HG02973 (cell line): ENCODE measurements at regions not wholly inside any gene's neighbourhood (a gene's known extent, or its start where the extent isn't known, plus 50 kb on each side); places are given as distances from the start of the nearest gene placed in this dataset.
"Not testable (repeated sequence)": the region's sequence is repeated elsewhere in the genome, so short reads cannot be mapped to it uniquely, and the experiment has no call there.

Source experiments
- ATAC-seq: cut with Tn5 transposase; IDR thresholded peaks from one replicate; pipeline ENCODE4 v1.9.1; 2021; ENCODE audit warnings: moderate library complexity; ENCODE audit not compliant: unreplicated experiment

GRCh38 chr13:58958097-58958496 is 1205.6 kb downstream of the DIAPH3 start:
- ATAC-seq = not testable (repeated sequence)

DNA sequence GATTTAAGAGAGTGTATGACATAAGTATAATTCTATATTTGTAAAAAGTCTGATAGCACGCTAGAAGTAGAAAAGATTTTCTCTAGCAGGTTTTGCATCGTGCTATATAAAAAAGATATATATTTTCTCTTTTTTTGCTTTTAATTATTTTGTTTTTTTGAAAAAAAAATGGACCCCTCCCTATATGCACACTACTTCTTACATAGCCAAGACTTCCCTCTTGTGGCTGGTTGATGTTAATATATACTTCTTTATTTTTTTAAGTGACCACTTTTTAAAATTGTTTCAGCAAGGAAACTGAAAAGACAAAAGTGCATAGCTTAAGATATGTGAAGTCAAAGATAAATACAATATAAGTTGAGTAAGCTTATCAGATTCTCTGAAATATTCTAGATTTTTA is 1202.8 kb downstream of the DIAPH3 start:
- no peak for ATAC-seq

DNA sequence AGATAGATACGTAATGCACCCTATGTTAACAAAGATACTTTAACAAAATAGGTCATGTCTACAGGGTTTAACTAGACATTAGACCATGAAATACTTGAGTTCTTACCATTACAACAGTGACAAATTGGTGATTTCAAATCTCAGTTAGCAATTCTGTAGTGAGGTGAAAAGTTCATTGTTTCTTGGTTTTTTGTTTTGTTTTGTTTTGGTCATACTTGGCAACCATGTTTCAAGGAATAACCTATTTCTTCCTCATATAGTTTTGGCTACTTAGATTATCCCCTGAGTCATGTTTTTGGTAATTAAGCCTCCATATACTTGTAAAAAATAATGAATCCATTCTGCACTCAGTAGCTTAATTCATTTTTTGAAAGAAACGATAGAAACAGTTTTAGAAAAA is 1200.4 kb downstream of the DIAPH3 start:
- no peak for ATAC-seq

- ATAC-seq = no peak
Observed at GRCh38 chr13:58964048-58964447, 1199.7 kb downstream of the DIAPH3 start.

GRCh38 chr13:58977085-58977484 is 1186.6 kb downstream of the DIAPH3 start:
- ATAC-seq = no peak

- ATAC-seq = no peak
Observed at GRCh38 chr13:58978331-58978730, 1185.4 kb downstream of the DIAPH3 start.

DNA sequence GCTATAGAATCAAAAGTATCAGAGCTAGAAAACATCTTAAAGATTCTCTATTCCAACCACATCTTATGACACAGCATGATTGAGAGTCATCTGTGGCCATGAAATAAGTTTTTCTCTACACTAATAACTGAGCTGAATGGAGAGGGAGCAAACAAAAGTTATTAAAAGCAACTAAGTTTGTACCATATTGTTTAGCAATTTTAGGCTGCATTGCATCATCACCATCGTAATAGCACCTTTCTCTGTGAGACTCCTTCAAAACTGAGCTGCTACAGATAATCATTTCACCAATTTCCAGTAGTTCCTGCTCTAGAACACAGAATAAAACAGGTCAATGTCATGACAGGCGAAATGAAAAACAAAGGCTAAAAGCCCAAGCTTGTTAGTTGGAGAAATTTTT is 1183.9 kb downstream of the DIAPH3 start:
- no peak for ATAC-seq

DNA sequence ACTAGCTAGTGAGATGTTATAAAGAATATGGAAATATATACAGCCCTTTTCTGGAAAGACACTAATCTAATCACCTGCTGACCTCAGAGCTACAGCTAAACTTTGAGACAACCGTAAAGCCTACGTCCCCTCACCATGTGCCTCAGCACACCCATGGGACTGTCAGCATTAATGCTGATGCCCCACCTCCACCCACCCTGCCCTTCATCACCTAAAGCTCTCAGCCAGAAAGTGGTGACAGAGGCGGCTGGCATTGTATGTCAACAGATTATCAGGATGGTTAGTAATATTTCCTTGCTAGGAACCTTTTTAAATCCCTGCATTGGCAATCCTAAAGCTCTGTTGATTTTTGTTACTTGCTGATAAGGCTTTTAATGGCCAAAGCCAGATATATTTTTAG is 1177.9 kb downstream of the DIAPH3 start:
- ATAC-seq = no peak

- no peak for ATAC-seq
Observed at GRCh38 chr13:58989556-58989955, 1174.2 kb downstream of the DIAPH3 start.

DNA sequence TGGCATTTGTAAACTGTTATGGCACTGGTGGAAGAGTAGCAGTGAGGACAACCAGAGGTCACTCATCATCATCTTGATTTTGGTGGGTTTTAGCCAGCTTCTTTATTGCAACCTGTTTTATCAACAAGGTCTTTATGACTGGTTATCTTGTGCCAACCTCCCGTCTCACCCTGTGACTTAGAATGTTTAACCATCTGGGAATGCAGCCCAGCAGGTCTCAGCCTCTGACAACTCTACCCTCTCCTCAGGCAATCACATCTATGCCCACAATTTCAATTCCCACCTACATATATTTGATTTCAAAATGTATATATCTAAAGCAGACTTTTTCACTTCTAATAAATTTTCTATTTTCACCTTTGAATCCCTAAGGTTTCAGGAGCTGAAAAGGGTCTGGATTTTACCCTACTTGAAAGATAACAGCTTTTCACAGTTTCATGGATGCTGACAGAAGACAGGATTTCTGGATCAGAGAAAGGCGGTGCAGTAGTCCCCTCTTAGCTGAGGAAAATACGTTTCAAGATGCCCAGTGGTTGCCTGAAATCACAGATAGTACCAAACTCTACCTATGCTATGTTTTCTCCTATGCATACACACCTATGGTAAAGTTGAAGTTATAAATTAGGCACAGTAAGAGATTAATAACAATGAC is 1171.8 kb downstream of the DIAPH3 start:
- no peak for ATAC-seq

- ATAC-seq = no peak
Observed at GRCh38 chr13:58992478-58993042, 1171.2 kb downstream of the DIAPH3 start.

GRCh38 chr13:58994077-58994476 is 1169.7 kb downstream of the DIAPH3 start:
- ATAC-seq = no peak

GRCh38 chr13:58994777-58995176 is 1169.0 kb downstream of the DIAPH3 start:
- no peak for ATAC-seq

DNA sequence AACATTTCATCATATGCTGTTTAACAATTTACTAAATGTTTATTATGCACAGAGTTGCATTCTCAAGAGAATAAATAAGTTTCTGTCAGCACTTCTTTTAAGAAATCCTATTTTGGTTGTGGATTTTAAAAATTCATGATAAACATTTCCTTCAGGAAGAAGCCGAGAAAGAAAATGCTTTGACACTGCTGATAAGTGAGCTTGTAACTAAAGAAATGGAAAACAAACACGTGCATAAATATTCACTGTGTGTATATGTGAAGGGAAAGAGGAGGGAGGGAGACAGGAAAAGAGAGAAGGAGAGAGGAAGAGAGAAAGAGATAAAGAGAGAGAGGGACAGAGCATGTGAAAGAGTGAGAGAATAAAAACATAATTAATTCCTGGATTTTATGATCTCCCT is 1165.0 kb downstream of the DIAPH3 start:
- ATAC-seq = no peak

DNA sequence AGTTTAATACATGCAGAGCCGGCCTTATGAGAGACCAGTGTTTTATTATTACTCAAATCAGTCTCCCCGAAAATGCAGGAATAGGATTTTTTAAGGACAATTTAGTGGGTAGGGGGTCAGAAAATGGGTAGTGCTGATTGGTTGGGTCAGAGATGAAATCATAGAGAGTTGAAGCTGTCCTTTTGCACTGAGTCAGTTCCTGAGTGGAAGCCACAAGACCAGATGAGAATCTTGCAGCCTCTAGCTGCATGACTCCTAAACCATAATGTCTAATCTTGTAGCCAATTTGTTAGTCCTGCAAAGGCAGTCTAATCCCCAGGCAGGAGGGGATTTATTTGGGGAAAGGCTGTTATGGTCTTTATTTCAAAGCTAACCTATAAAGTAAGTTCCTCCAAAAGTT is 1163.9 kb downstream of the DIAPH3 start:
- ATAC-seq = no peak

DNA sequence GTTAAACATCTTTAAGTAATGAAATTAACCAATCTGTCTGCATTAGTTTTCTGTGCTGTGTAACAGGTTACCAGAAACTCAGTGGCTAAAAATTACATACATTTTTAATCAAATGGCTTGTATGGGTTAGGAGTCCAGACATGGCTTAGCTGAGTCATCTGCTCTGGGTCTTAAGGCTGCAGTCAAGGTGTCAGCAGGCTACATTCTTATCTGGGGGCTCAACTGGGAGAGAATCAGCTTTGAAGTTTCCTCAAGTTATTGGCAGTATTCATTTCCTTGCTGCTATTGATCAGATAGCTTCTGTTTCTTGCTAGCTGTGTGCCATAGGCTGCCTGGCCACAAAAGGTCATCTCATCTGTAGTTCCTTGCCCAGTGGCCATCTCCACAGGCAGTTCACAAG is 1163.0 kb downstream of the DIAPH3 start:
- ATAC-seq = no peak

- no peak for ATAC-seq
Observed at GRCh38 chr13:59012731-59013130, 1151.0 kb downstream of the DIAPH3 start.

DNA sequence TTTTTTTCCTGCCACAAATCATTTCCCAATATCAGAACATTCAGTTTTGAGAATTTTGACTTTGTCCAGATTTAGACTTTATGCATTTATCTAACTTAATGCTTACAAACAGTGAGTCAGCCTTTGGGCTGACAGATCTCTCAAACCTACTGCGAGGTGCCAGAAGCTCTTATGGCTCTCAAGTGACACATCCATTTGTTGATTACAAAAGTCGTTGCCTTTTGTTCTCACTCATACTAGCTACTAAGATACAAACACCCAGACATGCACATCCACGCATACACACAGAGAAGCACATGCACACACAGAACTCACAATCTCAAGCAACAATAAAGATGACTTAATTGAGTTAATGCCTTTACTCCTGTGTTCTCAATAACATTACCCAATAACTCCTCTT is 1147.5 kb downstream of the DIAPH3 start:
- ATAC-seq = no peak

DNA sequence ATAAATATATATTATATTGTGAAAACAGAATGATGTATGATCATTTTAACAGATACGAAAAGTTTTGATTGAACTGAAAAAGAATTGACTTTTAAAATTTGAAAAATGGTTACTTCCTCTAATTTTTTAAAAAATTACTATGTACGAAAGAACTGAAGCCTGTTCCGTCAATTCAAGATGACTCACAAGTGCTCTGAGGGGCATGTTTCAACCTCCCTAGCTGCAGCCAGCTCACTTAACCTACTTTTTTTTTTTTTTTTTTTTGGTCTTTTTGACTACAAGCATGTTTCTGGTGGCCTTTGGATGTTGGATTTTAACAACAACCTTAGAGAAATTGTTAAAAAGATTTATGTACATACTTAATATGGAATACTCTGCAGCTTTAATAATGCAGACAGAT is 1139.3 kb downstream of the DIAPH3 start:
- no peak for ATAC-seq

DNA sequence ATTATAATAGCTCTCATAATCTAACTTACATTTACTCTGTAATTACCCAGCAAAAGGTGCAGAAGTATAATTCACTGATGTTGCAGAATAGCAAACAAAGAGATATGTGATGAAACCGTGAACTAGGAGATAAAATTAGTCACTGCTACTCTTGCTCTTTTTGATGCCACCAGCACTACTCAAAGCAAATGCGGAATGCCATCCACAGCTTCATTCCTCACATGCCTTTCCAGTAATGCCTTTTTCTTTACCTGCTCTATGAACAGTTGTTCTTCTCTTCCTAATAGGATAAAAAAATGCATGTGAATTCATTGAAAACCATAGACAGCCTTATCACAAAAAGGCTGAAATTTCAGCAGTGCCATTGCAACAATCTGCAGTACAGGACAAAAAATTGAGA is 1129.5 kb downstream of the DIAPH3 start:
- no peak for ATAC-seq

DNA sequence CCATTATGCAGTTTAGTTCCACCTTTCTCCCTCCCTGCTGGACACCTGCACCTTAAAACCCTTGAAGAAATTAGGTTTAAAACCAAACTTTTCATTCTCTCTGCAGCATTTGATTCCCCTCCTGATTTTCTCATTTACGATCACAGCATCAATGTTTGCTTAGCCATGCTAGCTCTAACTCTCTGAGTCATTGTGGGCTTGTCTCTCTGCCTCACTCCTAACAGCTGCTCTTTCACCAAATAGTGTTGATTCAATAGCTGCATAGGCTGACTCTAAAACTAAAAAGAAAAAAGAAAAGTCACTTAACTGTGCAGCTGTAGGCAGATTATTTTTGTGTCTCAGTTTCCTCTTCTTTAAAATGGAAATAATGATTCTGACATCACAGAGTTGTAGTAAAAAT is 1124.9 kb downstream of the DIAPH3 start:
- ATAC-seq = no peak

GRCh38 chr13:59043016-59043415 is 1120.7 kb downstream of the DIAPH3 start:
- ATAC-seq = no peak

GRCh38 chr13:59047546-59047945 is 1116.2 kb downstream of the DIAPH3 start:
- ATAC-seq = no peak
